ENCODE measurements at regions not wholly inside any gene's neighbourhood (a gene's known extent, or its start where the extent isn't known, plus 50 kb on each side); places are given as distances from the start of the nearest gene placed in this dataset.

GRCh38 chr15:55031727-55032126 is 165.0 kb downstream of the RSL24D1 start:
- DNase-seq (ENCODE audit: low read depth in 2 of 3, low spot score in 2 of 3): no peak

- DNase-seq (ENCODE audit: low read depth in 2 of 3, low spot score in 2 of 3): no peak
Measured at GRCh38 chr15:55026381-55026780, 170.4 kb downstream of the RSL24D1 start.

- DNase-seq (ENCODE audit: low read depth in 2 of 3, low spot score in 2 of 3): no peak
Measured at GRCh38 chr15:55017635-55018034, 179.1 kb downstream of the RSL24D1 start.

- DNase-seq (ENCODE audit: low read depth in 2 of 3, low spot score in 2 of 3): no peak
Measured at GRCh38 chr15:55016225-55016624, 180.5 kb downstream of the RSL24D1 start.

DNA sequence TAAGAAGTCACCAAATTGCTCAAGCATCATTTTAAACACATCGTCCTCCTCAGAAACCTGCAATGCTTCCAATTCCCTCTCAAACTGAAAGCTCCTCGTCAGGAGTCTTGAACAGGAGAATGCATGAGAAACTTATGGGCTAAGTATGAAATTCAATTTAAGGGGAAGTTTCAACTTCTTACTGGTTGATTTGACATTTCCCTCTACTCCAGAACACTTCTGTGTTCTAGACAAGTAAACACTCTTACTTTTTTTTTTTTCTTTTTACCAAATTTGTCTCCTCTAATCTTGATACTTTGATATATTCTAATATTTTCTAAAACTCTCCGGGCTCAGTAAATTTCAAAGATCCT is 181.7 kb downstream of the RSL24D1 start:
- DNase-seq (ENCODE audit: low read depth in 2 of 3, low spot score in 2 of 3): no peak

DNA sequence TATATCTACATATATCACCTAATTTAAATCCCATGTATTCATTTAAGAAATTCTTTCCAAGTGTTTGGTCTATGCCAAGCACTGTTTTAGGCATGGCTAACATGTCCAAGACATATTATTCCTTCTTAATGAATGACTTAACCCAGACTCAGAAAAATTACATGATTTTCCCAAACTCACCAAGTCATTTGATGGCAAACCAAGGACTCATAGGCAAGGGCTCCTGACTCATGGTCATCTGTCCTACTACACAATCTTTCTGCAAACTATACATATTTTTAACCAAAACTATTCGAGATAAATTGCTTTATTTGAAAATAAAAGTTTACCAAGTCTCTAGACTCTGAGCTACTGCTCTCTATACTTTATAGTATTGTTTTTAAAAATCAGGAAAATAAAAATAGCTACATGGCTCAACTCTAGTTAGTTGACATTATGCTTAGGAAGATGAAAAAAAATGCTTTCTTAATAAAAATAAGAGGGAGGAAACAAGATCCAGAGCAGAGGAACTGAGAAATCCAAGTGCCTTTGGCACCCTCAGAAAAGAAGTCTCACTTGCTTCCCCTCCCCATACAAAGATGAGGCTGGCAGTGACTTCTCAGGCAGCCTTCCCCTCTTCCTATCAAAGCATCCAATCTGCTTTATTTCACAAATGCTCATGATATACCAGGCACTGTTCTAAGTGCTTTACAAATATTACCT is 182.2 kb downstream of the RSL24D1 start:
- DNase-seq (ENCODE audit: low read depth in 2 of 3, low spot score in 2 of 3): no peak

- DNase-seq (ENCODE audit: low read depth in 2 of 3, low spot score in 2 of 3): peak in 1 of 3 donors; percentile 35
Measured at GRCh38 chr15:55008421-55008820, 188.3 kb downstream of the RSL24D1 start.

DNA sequence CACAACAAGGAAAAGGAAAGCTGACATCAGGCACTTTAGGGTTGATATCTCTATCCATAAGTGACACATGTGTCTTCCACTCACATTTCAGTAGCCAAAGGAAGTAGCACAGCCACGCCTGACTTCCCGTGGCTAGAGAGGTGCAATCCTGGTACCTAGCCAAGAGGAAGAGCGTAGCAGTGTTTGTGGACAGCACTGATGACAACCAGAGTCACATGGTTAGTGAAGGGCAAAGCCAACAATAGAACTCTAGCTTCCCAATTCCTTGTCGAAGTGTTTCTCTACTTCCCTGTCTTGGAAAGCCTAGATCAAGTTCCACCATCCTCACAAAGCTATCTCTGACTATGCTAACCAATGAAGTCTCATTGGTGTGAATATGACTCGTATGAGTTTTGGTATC is 189.2 kb downstream of the RSL24D1 start:
- DNase-seq (ENCODE audit: low read depth in 2 of 3, low spot score in 2 of 3): peak in 1 of 3 donors; percentile 1

DNA sequence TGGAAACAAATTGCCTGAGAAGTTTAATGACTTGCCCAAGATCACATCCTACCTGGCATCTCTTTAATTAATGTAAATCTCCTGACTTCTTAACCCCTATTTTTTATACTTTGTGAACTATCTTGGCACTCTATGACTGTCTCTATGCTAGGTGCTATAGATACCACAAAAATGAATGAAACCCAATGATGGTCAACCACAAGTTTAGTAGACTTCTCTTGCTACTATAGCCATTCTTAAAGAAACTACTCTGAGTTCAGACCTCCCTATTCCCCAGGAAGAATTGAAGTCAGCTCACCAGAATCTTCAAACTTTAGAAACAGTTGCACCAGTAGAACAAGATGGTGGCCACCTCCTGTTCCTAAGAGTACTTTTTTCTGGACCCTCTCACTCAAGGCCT is 191.1 kb downstream of the RSL24D1 start:
- DNase-seq (ENCODE audit: low read depth in 2 of 3, low spot score in 2 of 3): no peak

GRCh38 chr15:55003965-55004873 is 192.5 kb downstream of the RSL24D1 start:
- no peak for DNase-seq (ENCODE audit: low read depth in 2 of 3, low spot score in 2 of 3)

GRCh38 chr15:54998661-54999060 is 198.1 kb downstream of the RSL24D1 start:
- no peak for DNase-seq (ENCODE audit: low read depth in 2 of 3, low spot score in 2 of 3)

GRCh38 chr15:54990793-54991192 is 205.9 kb downstream of the RSL24D1 start:
- DNase-seq (ENCODE audit: low read depth in 2 of 3, low spot score in 2 of 3): no peak

- no peak for DNase-seq (ENCODE audit: low read depth in 2 of 3, low spot score in 2 of 3)
Measured at GRCh38 chr15:54987881-54988280, 208.9 kb downstream of the RSL24D1 start.

DNA sequence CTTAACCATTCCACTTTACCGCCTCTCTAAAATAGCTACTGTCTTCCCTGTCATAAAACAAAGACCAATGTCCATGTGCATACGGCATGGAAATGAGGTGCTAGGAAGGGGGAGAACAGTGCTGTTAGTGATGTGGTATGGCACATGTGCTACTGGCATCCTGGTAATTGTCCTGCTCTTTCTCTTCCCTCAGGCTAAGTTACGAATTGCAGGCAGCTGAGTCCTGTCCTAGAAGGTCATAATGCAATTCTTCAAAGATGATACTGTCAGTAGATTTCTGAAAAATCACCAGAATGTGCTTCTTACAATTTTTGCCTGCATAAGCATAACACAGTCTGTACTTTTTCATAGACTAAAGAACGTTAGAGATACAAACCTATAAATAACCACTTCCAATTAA is 216.8 kb downstream of the RSL24D1 start:
- DNase-seq (ENCODE audit: low read depth in 2 of 3, low spot score in 2 of 3): no peak

DNA sequence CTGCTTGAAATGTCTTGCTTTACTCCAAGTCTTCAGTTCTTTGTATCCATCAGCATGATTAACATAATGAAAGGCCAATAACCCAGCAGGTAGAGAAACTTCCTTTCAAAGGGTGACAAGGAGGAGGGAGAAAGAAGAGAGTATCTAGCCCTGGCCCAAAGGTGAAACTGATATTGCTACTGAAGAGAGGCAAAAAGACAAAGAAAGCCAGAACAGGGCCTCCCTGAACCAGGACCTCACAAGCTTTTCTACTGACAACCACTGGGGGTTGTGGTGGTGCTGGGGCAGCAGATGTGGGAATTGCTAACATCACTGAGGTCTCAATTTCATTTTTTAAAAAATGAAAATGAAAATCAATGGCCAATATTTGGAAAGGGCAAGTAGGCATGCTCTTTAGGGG is 234.1 kb downstream of the RSL24D1 start:
- DNase-seq (ENCODE audit: low read depth in 2 of 3, low spot score in 2 of 3): no peak

GRCh38 chr15:54960266-54960665 is 236.5 kb downstream of the RSL24D1 start:
- DNase-seq (ENCODE audit: low read depth in 2 of 3, low spot score in 2 of 3): no peak

GRCh38 chr15:54941417-54941816 is 255.3 kb downstream of the RSL24D1 start:
- DNase-seq (ENCODE audit: low read depth in 2 of 3, low spot score in 2 of 3): no peak

DNA sequence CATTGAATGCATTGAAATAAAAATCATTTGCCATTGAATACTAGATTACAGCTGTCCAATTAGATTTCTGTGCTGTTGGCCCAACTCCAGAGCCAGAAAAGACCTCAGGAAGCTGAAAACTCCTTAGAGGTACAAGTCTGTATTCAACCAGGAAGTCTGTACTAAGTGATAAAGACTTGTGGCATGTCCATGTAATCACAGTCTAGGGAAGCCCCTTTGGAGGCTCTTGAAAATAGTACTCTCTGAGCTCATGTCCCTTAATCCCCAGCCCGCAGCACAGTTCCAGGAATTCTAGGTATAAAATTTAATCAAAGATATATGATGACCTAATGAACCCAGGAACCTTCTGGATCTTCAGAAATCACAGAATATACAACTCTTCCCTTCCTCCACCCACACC is 279.4 kb downstream of the RSL24D1 start:
- peak in 1 of 3 donors; percentile 17 for DNase-seq (ENCODE audit: low read depth in 2 of 3, low spot score in 2 of 3)

DNA sequence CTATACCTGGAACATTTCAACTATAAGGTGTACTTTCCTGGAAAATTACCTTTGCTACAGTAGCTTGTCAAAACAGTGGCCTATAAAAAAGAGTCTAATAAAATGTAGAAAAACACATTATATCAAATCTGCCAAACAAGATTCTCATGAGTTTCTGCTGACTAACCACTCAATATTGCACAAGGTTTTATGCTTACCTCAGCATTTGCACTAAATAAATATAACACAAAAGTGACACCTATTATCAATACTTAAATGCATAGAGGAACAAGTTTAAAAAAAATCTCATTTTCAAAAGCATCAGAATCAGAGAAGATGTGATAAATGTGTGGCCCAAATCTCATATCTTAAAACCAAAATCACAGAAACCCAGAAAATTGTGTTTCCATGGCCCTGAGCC is 281.4 kb downstream of the RSL24D1 start:
- no peak for DNase-seq (ENCODE audit: low read depth in 2 of 3, low spot score in 2 of 3)

DNA sequence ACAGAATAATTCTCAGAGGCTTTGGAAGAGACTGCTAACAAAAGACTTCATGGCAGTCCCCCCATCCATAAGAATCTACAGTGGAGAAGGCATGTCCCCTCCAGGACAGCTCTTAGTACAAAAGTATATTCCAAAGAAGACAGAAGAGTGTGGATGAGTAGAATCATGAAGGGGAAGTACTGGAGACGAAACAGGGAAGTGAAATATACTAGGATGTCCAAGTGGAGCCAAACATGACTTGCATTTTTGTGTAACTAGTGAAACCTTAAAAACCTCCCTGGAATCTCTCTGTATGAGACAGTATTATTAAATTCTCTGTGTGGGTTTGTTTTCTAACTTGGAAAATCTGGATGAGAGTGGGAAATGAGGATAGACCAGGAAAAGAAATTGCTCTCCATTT is 312.4 kb downstream of the RSL24D1 start:
- peak in 2 of 3 donors; percentile 1 to 36 for DNase-seq (ENCODE audit: low read depth in 2 of 3, low spot score in 2 of 3)

- no peak for DNase-seq (ENCODE audit: low read depth in 2 of 3, low spot score in 2 of 3)
Measured at GRCh38 chr15:54859982-54860381, 336.8 kb downstream of the RSL24D1 start.

DNA sequence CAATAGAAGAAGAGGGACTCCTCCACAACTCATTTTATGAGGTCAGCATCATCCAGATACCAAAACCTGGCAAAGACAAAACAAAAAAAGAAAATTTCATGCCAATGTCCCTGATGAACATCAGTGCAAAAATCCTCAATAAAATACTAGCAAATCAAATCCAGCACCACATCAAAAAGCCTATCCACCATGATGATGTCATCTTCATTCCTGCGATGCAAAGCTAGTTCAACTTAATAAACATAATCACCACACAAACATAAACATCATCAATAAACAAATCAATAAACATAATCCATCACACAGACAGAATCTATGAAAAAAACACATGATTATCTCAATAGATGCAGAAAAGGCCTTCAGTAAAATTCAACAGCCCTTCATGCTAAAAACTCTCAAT is 342.1 kb downstream of the RSL24D1 start:
- no peak for DNase-seq (ENCODE audit: low read depth in 2 of 3, low spot score in 2 of 3)

All from hematopoietic multipotent progenitor cell (in vitro differentiated cells).